ENCODE measurements at regions not wholly inside any gene's neighbourhood (a gene's known extent, or its start where the extent isn't known, plus 50 kb on each side); places are given as distances from the start of the nearest gene placed in this dataset.

GRCh38 chr17:14871921-14872320 lies 393.2 kb downstream of the PMP22 start:
- no peak overlapping the region for H3K4me3 Mint-ChIP-seq
- no peaks in the 10 kb centered on the region for H3K36me3 Mint-ChIP-seq

GRCh38 chr17:14866266-14866665 lies 398.9 kb downstream of the PMP22 start:
- H3K9me3 Mint-ChIP-seq, result peaks cover 6% of the 10 kb centered on the region
- H3K4me3 ChIP-seq, result no peak overlapping the region
- H3K36me3 ChIP-seq, result no peaks in the 10 kb centered on the region
- H3K27me3 Mint-ChIP-seq (ENCODE audit: insufficient read depth, low read depth), result no peaks in the 10 kb centered on the region
- H3F3A ChIP-seq (ENCODE audit: low read depth), result peaks cover 17% of the 10 kb centered on the region
- TF ChIP-seq EZH2 (IDR thresholded peaks at IDR 0.05) (no peak), CTCF (IDR thresholded peaks at IDR 0.05) (no peak), EZH2phosphoT487 (IDR thresholded peaks at IDR 0.05) (no peak)
- no peak overlapping the region for H3K4me2 ChIP-seq
- no peaks in the 10 kb centered on the region for H3K9me3 ChIP-seq (ENCODE audit: low read depth)
- H3K36me3 Mint-ChIP-seq, result no peaks in the 10 kb centered on the region
- no peak overlapping the region for H3K27ac ChIP-seq
- H3K9ac ChIP-seq, result no peak overlapping the region
- no peak for DNase-seq (ENCODE audit: low spot score)
- H3K4me1 ChIP-seq, result peaks cover 13% of the 10 kb centered on the region
- H4K20me1 ChIP-seq (ENCODE audit: low read depth), result no peaks in the 10 kb centered on the region
- H3K27ac Mint-ChIP-seq, result no peak overlapping the region
- no peak overlapping the region for H3K4me3 Mint-ChIP-seq
- H3K4me1 Mint-ChIP-seq, result no peaks in the 10 kb centered on the region
- H2AFZ ChIP-seq (replicated peaks), result no peak overlapping the region
- no peaks in the 10 kb centered on the region for H3K79me2 ChIP-seq (ENCODE audit: low read depth)
- no peaks in the 10 kb centered on the region for H3K27me3 ChIP-seq

More at GRCh38 chr17:14871921-14872320, 393.2 kb downstream of the PMP22 start:
- Histone ChIP-seq H3K27me3 (no peaks in the 10 kb centered on the region), H4K20me1 (ENCODE audit: low read depth) (no peaks in the 10 kb centered on the region), H3K79me2 (ENCODE audit: low read depth) (no peaks in the 10 kb centered on the region), H3K27ac (no peak overlapping the region), H3F3A (ENCODE audit: low read depth) (no peaks in the 10 kb centered on the region), H3K36me3 (no peaks in the 10 kb centered on the region), H3K9me3 (ENCODE audit: low read depth) (no peaks in the 10 kb centered on the region), H3K4me3 (no peak overlapping the region), H3K4me2 (no peak overlapping the region), H3K4me1 (no peaks in the 10 kb centered on the region), H2AFZ (replicated peaks) (no peak overlapping the region), H3K9ac (no peak overlapping the region)
- Mint-ChIP-seq H3K4me1 (no peaks in the 10 kb centered on the region), H3K9me3 (peaks cover 4% of the 10 kb centered on the region), H3K27ac (no peak overlapping the region), H3K27me3 (ENCODE audit: insufficient read depth, low read depth) (peaks cover 2% of the 10 kb centered on the region)
- no peak for DNase-seq (ENCODE audit: low spot score)
- TF ChIP-seq EZH2phosphoT487 (IDR thresholded peaks at IDR 0.05), result no peak
- no peak for TF ChIP-seq CTCF (IDR thresholded peaks at IDR 0.05)
- TF ChIP-seq EZH2 (IDR thresholded peaks at IDR 0.05), result no peak

GRCh38 chr17:14864127-14864526 lies 401.0 kb downstream of the PMP22 start:
- no peaks in the 10 kb centered on the region for H3K27me3 Mint-ChIP-seq (ENCODE audit: insufficient read depth, low read depth)
- H3K36me3 ChIP-seq, result no peaks in the 10 kb centered on the region
- no peaks in the 10 kb centered on the region for H3K9me3 ChIP-seq (ENCODE audit: low read depth)
- H3K4me2 ChIP-seq, result no peak overlapping the region
- H3K27ac Mint-ChIP-seq, result no peak overlapping the region
- no peak overlapping the region for H3K27ac ChIP-seq
- no peak overlapping the region for H2AFZ ChIP-seq (replicated peaks)
- H3F3A ChIP-seq (ENCODE audit: low read depth), result peaks cover 17% of the 10 kb centered on the region
- DNase-seq (ENCODE audit: low spot score), result no peak
- TF ChIP-seq EZH2 (IDR thresholded peaks at IDR 0.05) (no peak), CTCF (IDR thresholded peaks at IDR 0.05) (no peak), EZH2phosphoT487 (IDR thresholded peaks at IDR 0.05) (no peak)
- H3K4me3 Mint-ChIP-seq, result no peak overlapping the region
- H3K9me3 Mint-ChIP-seq, result peaks cover 12% of the 10 kb centered on the region
- H3K79me2 ChIP-seq (ENCODE audit: low read depth), result no peaks in the 10 kb centered on the region
- no peaks in the 10 kb centered on the region for H4K20me1 ChIP-seq (ENCODE audit: low read depth)
- no peaks in the 10 kb centered on the region for H3K27me3 ChIP-seq
- no peak overlapping the region for H3K9ac ChIP-seq
- peaks cover 3% of the 10 kb centered on the region for H3K36me3 Mint-ChIP-seq
- H3K4me1 Mint-ChIP-seq, result peaks cover 4% of the 10 kb centered on the region
- H3K4me1 ChIP-seq, result peaks cover 20% of the 10 kb centered on the region
- no peak overlapping the region for H3K4me3 ChIP-seq
